Stimulated activated CD4-positive, alpha-beta T cell treated with anti-CD3 and anti-CD28 coated beads, Interleukin-12 subunit alpha, Interleukin-12 subunit beta, amount 100 ng/mL, for 48 hours (primary cell): ENCODE measurements at regions not wholly inside any gene's neighbourhood (a gene's known extent, or its start where the extent isn't known, plus 50 kb on each side); places are given as distances from the start of the nearest gene placed in this dataset.

ENCODE experiments used
- DNase-seq, 3 donors: peaks; one replicate each; pipeline ENCODE4 v3.0.0-alpha.2; 2020; ENCODE audit warnings: low read depth in 2 of 3, low spot score in 1 of 3

GRCh38 chr11:8740129-8740528 is 57.5 kb downstream of the RPL27A start:
- DNase-seq, result no peak

GRCh38 chr11:8744423-8744822 is 61.8 kb downstream of the RPL27A start:
- DNase-seq, result peak in 1 of 3 donors; percentile 2

GRCh38 chr11:8745431-8746253 is 63.0 kb downstream of the RPL27A start:
- DNase-seq, result no peak

GRCh38 chr11:8746331-8746974 is 63.9 kb downstream of the RPL27A start:
- no peak for DNase-seq

GRCh38 chr11:8747173-8747572 is 64.6 kb downstream of the RPL27A start:
- DNase-seq, result no peak

GRCh38 chr11:8748317-8748716 is 65.7 kb downstream of the RPL27A start:
- DNase-seq, result no peak

- no peak for DNase-seq
These were observed 66.6 kb downstream of the RPL27A start for GRCh38 chr11:8749202-8749601.

- no peak for DNase-seq
These were observed 71.6 kb downstream of the RPL27A start for GRCh38 chr11:8754241-8754640.

GRCh38 chr11:8756201-8756600 is 73.6 kb downstream of the RPL27A start:
- no peak for DNase-seq

GRCh38 chr11:8757047-8757446 is 74.5 kb downstream of the RPL27A start:
- DNase-seq, result no peak

- DNase-seq, result no peak
These were observed 74.9 kb downstream of the RPL27A start for GRCh38 chr11:8757533-8757932.

- DNase-seq, result no peak
These were observed 76.1 kb downstream of the RPL27A start for GRCh38 chr11:8758619-8759169.

- no peak for DNase-seq
These were observed 77.0 kb downstream of the RPL27A start for GRCh38 chr11:8759634-8760033.

- DNase-seq, result no peak
These were observed 78.3 kb downstream of the RPL27A start for GRCh38 chr11:8760896-8761295.

- DNase-seq, result no peak
These were observed 80.6 kb downstream of the RPL27A start for GRCh38 chr11:8763070-8763685.

- no peak for DNase-seq
These were observed 82.7 kb downstream of the RPL27A start for GRCh38 chr11:8765294-8765693.

- no peak for DNase-seq
These were observed 83.7 kb downstream of the RPL27A start for GRCh38 chr11:8766043-8766987.

GRCh38 chr11:8766988-8767374 is 84.4 kb downstream of the RPL27A start:
- no peak for DNase-seq

GRCh38 chr11:8767466-8768142 is 85.0 kb downstream of the RPL27A start:
- DNase-seq, result no peak

- DNase-seq, result no peak
These were observed 86.2 kb downstream of the RPL27A start for GRCh38 chr11:8768625-8769333.
